Liver (tissue), 3 donors: ENCODE measurements at regions not wholly inside any gene's neighbourhood (a gene's known extent, or its start where the extent isn't known, plus 50 kb on each side); places are given as distances from the start of the nearest gene placed in this dataset.

ENCODE experiments used
- CTCF ChIP-seq: fragments of 150-350 bp; IDR thresholded peaks from 2 replicates; pipeline ENCODE4 v1.5.1; 2017; ENCODE audit warnings: improper control_type of control experiment, low read depth, low read length; ENCODE audit not compliant: missing input control
- JUND ChIP-seq, 2 donors: IDR thresholded peaks; 2 replicates each; pipeline ENCODE4 v1.6.1; 2016; ENCODE audit warnings: antibody characterized with exemption in 2 of 2
- donor health status: healthy.
- donor health status: healthy.

DNA sequence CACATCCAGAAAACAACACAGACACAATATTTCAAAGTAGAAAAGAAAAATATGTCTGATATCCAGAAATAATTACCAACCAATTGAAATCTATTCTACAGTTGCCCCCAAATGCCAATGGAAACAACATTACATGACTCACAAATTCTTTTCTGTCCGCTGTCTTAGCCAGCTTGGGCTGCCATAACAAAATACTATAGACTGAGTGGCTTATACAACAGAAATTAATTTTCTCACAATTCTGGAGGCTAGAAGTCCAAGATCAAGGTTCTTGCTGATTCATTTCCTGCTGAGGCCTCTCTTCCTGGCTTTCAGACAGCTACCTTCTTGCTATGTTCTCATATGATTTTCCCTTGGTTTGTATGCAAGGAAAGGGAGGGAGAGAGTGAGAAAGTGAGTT lies 698.1 kb downstream of the DHX35 start:
- TF ChIP-seq CTCF: no peak
- TF ChIP-seq JUND (IDR thresholded peaks at IDR 0.05): no peak
